HG02623 (cell line): ENCODE measurements at regions not wholly inside any gene's neighbourhood (a gene's known extent, or its start where the extent isn't known, plus 50 kb on each side); places are given as distances from the start of the nearest gene placed in this dataset.
"Not testable (repeated sequence)": the region's sequence is repeated elsewhere in the genome, so short reads cannot be mapped to it uniquely, and the experiment has no call there.

Experiments
- ATAC-seq: cut with Tn5 transposase; IDR thresholded peaks from one replicate; pipeline ENCODE4 v1.9.1; 2021; ENCODE audit warnings: moderate library complexity; ENCODE audit not compliant: unreplicated experiment

- no peak for ATAC-seq
These were observed 254.0 kb upstream of the RUNX1 start for GRCh38 chr21:35303085-35303484.

GRCh38 chr21:35298757-35299156 lies 249.7 kb upstream of the RUNX1 start:
- no peak for ATAC-seq

GRCh38 chr21:35297665-35298064 lies 248.6 kb upstream of the RUNX1 start:
- no peak for ATAC-seq

DNA sequence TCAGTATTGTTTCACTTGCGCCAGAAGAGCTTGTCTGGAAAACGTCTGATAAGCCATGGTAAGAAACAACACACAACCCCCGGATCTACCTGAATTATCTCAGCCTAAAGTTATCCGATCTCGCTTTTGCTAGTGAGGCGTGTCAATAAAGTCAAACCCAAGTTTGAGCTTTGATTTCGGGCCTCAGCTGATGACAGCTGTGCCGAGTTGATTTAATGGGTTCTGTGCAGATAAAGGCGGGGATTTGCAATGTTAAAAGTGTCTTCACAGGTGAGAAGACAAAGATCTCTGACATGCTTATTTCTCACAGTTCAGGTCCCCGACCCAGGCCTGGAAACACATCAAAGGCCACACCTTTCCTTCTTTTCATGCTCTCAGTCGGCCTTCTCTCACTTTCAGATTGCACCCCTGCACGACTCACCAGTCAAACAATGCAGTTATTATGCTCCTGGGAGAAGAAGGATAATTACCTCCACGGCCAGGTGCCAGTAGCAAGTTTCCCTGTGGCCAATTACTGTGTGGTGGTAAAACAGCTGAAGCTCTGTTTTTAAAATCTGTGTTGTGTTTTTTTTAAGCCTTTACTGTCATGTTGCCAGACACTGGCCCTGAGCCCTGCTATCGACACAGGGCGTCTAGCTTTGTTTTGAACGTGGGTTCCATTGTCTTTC lies 245.3 kb upstream of the RUNX1 start:
- ATAC-seq: no peak

- ATAC-seq: no peak
These were observed 243.0 kb upstream of the RUNX1 start for GRCh38 chr21:35291973-35292627.

- no peak for ATAC-seq
These were observed 241.9 kb upstream of the RUNX1 start for GRCh38 chr21:35291034-35291433.

DNA sequence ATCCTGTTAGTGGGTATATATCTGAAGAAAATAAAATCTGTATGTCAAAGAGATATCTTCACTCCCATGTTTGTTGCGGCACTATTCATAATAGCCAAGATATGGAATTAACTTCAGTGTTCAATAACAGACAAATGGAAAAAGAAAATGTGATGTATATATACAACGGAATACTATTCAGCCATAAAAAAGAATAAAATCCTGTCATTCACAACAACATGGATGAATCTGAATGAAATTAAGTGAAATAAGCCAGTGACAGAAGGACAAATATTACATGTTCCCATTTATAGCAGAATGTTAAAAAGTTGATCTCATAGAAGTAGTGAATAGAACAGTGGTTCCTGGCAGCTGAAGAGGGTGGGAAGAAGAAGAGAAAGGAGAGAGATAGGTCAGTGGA lies 239.1 kb upstream of the RUNX1 start:
- ATAC-seq: no peak

DNA sequence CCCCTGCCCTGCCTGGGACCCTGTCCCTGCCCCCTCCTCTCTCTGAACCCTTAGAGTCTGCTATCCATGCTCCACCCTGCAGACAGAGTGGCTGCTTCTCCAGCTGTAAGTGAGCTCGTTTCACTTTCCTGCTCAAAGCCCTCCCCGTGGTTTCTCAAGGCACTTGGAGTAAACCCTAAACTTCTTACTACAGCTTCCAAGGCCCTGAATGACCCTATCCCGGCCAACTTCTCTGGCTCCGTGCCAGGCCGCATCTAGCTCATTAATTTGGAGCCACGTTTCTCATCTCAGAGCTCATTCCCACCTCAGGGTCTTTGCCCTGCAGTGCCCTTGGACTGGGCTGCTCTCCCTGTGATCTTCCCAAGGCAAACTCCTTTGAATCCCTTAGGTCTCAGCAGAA lies 235.1 kb upstream of the RUNX1 start:
- ATAC-seq: no peak

- no peak for ATAC-seq
These were observed 233.8 kb upstream of the RUNX1 start for GRCh38 chr21:35282944-35283343.

DNA sequence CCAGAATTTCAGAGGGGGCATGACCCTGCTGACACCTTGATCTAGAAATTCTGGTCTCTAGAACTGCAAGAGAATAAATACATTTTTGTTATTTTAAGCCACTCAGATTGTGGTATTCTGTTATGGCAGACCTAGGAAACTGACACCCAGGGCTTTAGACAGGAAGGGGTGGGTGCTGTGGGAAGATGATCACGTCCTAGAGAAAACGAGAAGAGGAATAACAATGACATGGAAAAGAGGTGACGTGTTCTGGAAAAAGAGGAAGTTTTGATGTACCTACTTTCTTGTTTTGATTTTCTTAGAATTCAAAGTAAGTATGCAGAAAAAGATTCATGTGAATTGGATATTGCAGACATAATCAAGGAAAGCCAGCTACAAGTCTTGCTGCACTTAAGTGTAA lies 232.9 kb upstream of the RUNX1 start:
- no peak for ATAC-seq

DNA sequence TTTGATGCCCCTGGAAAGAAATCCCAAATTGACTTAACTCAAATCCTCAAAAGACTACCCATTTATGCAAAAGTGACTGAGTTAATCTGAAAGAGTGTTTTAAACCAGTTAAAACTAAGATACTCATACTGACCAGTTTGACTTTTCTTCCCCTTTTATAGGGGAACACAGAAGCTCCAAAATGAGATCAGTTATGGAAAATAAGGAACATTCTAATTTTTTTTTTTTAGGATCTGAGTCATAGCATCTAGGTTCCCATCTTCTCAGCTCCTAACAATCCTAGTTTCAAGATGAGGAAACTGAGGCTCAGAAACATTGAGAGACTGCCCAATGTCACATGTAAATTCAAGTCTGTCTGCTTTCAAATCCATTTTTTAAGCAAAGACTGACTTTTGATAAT lies 231.1 kb upstream of the RUNX1 start:
- no peak for ATAC-seq

DNA sequence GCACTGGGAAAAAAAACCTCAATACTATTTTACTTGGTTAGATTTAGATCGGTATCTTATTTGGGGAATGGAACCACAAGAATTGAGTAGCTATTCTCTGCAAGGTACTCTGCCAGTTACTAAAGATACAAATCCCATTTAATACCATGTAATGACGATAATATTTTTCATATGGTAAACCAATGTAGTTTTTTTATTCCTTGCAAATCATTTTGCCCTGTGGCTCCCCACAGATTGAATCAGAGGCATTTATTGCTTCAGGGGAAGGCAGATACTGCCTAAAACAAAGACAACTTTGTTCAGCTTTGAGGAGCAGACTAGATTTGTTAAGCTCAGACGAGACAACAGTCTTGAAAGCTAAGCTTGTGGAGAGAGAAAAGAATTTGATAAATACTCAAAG lies 226.7 kb upstream of the RUNX1 start:
- no peak for ATAC-seq

DNA sequence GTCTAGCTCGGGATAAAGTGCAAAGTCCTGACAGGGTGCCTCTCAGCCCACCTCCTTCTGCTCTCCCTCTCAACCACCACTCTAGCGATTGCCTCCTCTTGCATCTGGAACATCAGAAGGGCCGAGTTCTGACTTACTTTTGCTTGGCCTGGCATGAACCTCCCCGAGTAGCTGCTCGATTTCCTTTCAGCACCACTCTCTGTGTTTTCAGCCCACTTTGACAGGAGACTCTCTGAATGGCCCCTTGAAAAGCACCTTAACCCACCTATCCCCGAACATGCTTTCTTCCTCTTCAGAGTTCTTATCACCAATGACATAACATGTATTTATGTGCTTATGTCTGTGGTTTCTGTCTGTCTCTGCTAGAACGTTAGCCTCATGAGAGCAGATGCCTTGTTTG lies 225.8 kb upstream of the RUNX1 start:
- ATAC-seq: no peak

GRCh38 chr21:35274090-35274489 lies 225.0 kb upstream of the RUNX1 start:
- no peak for ATAC-seq

DNA sequence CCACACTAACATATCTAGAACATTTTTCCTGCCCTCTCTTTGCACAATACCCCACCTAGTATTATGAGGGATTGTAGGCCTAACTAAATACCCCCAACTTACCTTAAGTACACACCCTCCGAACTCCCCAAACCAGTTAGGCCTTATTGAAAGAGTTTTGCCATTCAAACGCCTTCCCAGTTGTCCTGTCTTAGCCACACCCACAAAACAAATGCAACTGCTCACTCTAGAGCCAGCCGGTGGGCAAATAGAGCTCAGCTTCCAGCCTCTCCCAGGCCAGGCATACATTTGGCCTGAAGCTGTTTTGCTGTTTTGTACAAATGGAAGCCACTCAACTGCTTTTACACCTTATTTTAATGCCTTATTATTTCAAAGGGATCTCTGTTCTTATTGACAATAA lies 224.2 kb upstream of the RUNX1 start:
- ATAC-seq: no peak

GRCh38 chr21:35271344-35272118 lies 222.4 kb upstream of the RUNX1 start:
- ATAC-seq: not testable (repeated sequence)

GRCh38 chr21:35268817-35269216 lies 219.7 kb upstream of the RUNX1 start:
- no peak for ATAC-seq

GRCh38 chr21:35268261-35268660 lies 219.2 kb upstream of the RUNX1 start:
- no peak for ATAC-seq

DNA sequence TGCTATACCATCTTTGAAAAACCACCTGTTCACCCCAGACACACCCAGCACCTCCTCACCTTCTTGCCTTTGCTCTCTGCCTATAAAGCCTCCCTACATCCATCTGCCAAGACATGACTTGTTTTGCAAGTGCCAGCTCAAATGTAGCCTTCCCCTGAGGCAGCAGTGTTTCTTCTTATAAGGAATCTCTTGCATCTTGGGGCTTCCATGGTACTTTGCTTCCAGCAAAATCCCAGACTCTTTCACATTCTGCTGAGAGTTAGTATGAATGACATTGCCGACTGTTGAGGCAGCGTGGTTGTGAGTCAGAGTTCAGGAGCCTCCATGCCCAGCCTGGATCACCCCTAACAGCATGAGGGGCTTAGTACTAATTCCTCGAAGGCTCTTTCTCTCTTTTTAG lies 217.4 kb upstream of the RUNX1 start:
- ATAC-seq: no peak

GRCh38 chr21:35265170-35265877 lies 216.2 kb upstream of the RUNX1 start:
- ATAC-seq: no peak

DNA sequence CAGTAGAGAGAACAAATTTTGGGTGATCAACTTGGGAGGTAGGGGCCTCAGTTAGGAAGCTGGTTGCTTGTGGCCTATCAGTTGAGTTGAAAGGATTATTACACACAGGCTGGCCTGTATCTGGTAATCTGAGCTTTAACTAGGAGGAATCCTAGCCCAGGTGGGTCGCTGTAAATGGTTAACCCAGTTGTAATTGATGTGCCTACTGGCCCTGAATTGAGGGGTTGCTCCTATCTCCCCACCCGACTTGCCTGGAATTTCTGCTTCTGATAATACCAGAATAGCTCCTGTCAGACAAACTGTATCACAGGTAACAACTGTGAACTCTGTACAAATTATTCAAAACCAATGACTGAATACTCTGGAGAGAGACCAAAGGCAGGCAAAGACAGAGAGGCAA lies 210.4 kb upstream of the RUNX1 start:
- no peak for ATAC-seq

DNA sequence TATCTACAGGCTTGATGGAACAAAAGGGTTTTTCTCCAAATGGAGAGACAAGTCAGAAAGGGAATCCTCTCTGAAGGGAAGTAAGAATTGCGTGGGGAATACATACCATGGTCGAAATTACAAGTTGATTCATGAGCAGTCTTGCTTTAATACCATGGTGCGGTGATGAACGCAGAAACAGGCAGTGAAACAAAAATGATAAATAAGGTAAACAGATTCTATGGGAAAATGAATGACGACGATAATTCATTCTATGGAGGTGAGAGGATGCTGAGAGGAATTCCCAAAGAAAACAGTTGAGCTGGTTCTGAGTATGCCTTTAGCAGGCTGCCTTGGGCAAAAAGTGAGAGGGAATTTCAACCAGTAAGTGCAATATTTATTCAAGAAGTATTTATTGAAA lies 209.4 kb upstream of the RUNX1 start:
- ATAC-seq: no peak
